Gastrocnemius medialis (tissue), 4 donors: ENCODE measurements at regions not wholly inside any gene's neighbourhood (a gene's known extent, or its start where the extent isn't known, plus 50 kb on each side); places are given as distances from the start of the nearest gene placed in this dataset.

ENCODE experiments used
- ATAC-seq, 2 donors: fragments of 150-250 bp; one replicate each; pipeline ENCODE4 v1.9.1; 2016
- DNase-seq, 2 donors: peaks; one replicate each; pipeline ENCODE4 v3.0.0-alpha.2; 2019
- H3K27ac ChIP-seq, 4 donors: fragments of 200-600 bp; sonication (generic); 1 replicate in 1 of 4; 2 replicates in 3 of 4; pipeline ENCODE4 v1.5.1; 2016 to 2018; ENCODE audit warnings: mild to moderate bottlenecking in 2 of 4, moderate library complexity in 1 of 4
- H3K27me3 ChIP-seq, 3 donors: fragments of 200-600 bp; sonication (generic) in 2 of 3; 1 replicate in 1 of 3; 2 replicates in 2 of 3; pipeline versions ENCODE4 v1.5.1 to v1.6.0; 2016 to 2019; ENCODE audit warnings: mild to moderate bottlenecking in 1 of 3, moderate library complexity in 1 of 3
- H3K36me3 ChIP-seq, 2 donors: fragments of 200-600 bp; sonication (generic) in 1 of 2; one replicate each; pipeline ENCODE4 v1.5.1; 2017 to 2018
- H3K4me1 ChIP-seq, 2 donors: fragments of 200-600 bp; sonication (generic) in 1 of 2; one replicate each; pipeline ENCODE4 v1.5.1; 2016 to 2017; ENCODE audit warnings: mild to moderate bottlenecking in 2 of 2
- H3K4me3 ChIP-seq, 4 donors: fragments of 200-600 bp; sonication (generic) in 3 of 4; 1 replicate in 1 of 4; 2 replicates in 3 of 4; pipeline ENCODE4 v1.5.1; 2016 to 2019; ENCODE audit warnings: mild to moderate bottlenecking in 2 of 4
- H3K9me3 ChIP-seq, 3 donors: fragments of 200-600 bp; sonication (generic) in 2 of 3; 1 replicate in 1 of 3; 2 replicates in 2 of 3; pipeline ENCODE4 v1.5.1; 2016 to 2019
- CTCF ChIP-seq, 5 experiments: fragments of 450-650 bp in 3 of 5; fragments of 200-600 bp in 2 of 5; sonication (generic) in 2 of 5; IDR thresholded peaks in 4 of 5; conservative IDR thresholded peaks in 1 of 5; 1 replicate in 4 of 5; 2 replicates in 1 of 5; pipeline ENCODE4 v1.5.1; 2016 to 2019; ENCODE audit warnings: antibody characterized with exemption in 5 of 5, mild to moderate bottlenecking in 3 of 5, moderate library complexity in 3 of 5
- POLR2A ChIP-seq, 2 donors: fragments of 450-650 bp; IDR thresholded peaks; one replicate each; pipeline ENCODE4 v1.6.1; 2017; ENCODE audit warnings: antibody characterized with exemption in 2 of 2, mild to moderate bottlenecking in 2 of 2, moderate library complexity in 2 of 2
- in situ Hi-C, 4 donors: fragments of 200-750 bp; cut with MboI; loops; one replicate each; pipeline versions ENCODE4 v1.15.0 to v1.8.0; 2017; ENCODE audit warnings: low sequenced_read_pairs in 4 of 4
- intact Hi-C: fragments of 100-400 bp; cut with DNase I; formaldehyde crosslinking; loops from one replicate; pipeline ENCODE4 v1.15.1; 2023; ENCODE audit warnings: low total_unique reads

DNA sequence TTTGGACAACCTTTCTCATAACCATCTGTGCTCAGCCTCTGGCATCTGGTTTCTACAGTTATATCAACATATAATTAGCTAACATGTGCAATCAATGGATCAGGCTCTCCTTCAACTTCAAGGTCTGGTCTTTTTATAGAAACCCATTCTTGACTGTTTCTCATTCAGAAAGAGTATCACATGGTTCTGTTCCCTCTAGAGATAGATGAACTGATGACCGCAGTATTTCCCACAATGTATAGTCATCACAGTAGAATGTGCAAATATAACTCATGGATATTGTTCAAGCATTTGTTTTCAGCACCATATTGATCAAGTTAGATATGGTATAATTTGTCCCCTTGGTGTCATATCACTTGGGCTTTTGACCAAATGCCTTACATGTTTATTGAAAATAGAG lies 656.2 kb downstream of the FRK start:
- Histone ChIP-seq H3K36me3 (no peaks in the 10 kb centered on the region), H3K9me3 (no peaks in the 10 kb centered on the region), H3K4me1 (no peaks in the 10 kb centered on the region), H3K4me3 (no peak overlapping the region), H3K27ac (no peak overlapping the region), H3K27me3 (no peaks in the 10 kb centered on the region)
- ATAC-seq (no peak), DNase-seq (no peak)
- TF ChIP-seq POLR2A (IDR thresholded peaks at IDR 0.05), result no peak
- no peak for TF ChIP-seq CTCF (IDR thresholded peaks at IDR 0.05 in 4 of 5, conservative IDR thresholded peaks at IDR 0.05 in 1 of 5)
- intact Hi-C loops, result no loop called here
- in situ Hi-C loops, result no loop called here

- TF ChIP-seq CTCF (IDR thresholded peaks at IDR 0.05 in 4 of 5, conservative IDR thresholded peaks at IDR 0.05 in 1 of 5), result no peak
- no peak for TF ChIP-seq POLR2A (IDR thresholded peaks at IDR 0.05)
- no peaks in the 10 kb centered on the region for H3K4me1 ChIP-seq
- no peaks in the 10 kb centered on the region for H3K27me3 ChIP-seq
- in situ Hi-C loops, result no loop called here
- no peak overlapping the region for H3K4me3 ChIP-seq
- no peak for DNase-seq
- no peak for ATAC-seq
- no peaks in the 10 kb centered on the region for H3K36me3 ChIP-seq
- intact Hi-C loops, result no loop called here
- no peak overlapping the region for H3K27ac ChIP-seq
- no peaks in the 10 kb centered on the region for H3K9me3 ChIP-seq
These were observed 662.1 kb downstream of the FRK start for GRCh38 chr6:115398607-115399006.

DNA sequence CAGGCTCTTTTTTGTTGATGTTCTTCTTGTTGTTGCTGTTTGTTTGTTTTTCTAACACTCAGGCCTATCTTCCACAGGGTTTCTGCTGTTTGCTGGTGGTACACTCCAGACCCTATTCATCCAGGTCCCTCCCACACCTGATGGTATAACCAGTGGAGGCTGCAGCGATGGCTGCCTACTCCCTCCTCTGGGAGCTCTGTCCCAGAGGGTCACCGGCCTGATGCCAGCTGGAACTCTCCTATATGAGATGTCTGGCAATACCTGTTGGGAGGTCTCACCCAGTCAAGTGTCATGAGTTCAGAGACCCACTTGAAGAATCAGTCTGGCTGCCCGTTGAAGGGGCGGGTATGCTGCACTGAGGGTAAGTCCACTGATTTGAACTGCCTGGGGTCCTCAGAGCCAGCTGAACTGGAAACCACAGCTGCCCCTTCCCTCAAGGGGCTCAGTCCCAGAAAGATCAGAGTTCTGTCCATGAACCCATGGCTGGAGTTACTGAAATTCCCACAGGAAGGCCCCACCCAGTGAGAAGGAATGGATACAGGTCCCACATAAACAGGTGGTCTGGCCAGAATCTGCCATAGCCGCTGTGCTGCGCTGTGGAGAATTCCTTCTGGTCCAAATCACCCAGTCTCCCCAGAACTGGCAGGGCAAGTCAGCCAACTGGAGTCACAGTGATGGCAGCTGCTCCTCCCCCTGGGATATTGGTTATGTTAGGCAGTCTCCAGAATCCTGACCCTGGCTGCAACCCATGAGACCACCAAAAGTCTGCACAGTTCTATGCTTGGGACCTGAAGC lies 664.4 kb downstream of the FRK start:
- Histone ChIP-seq H3K4me1 (no peaks in the 10 kb centered on the region), H3K4me3 (no peak overlapping the region), H3K36me3 (no peaks in the 10 kb centered on the region), H3K27me3 (no peaks in the 10 kb centered on the region), H3K9me3 (no peaks in the 10 kb centered on the region), H3K27ac (no peak overlapping the region)
- TF ChIP-seq POLR2A (IDR thresholded peaks at IDR 0.05) (no peak), CTCF (IDR thresholded peaks at IDR 0.05 in 4 of 5, conservative IDR thresholded peaks at IDR 0.05 in 1 of 5) (no peak)
- DNase-seq (no peak), ATAC-seq (no peak)
- intact Hi-C loops, result no loop called here
- in situ Hi-C loops, result no loop called here

- H3K27ac ChIP-seq, result no peak overlapping the region
- intact Hi-C loops, result no loop called here
- in situ Hi-C loops, result no loop called here
- no peak overlapping the region for H3K4me3 ChIP-seq
- no peaks in the 10 kb centered on the region for H3K4me1 ChIP-seq
- H3K27me3 ChIP-seq, result no peaks in the 10 kb centered on the region
- H3K9me3 ChIP-seq, result no peaks in the 10 kb centered on the region
- H3K36me3 ChIP-seq, result no peaks in the 10 kb centered on the region
- ATAC-seq, result no peak
- TF ChIP-seq CTCF (IDR thresholded peaks at IDR 0.05 in 4 of 5, conservative IDR thresholded peaks at IDR 0.05 in 1 of 5), result no peak
- TF ChIP-seq POLR2A (IDR thresholded peaks at IDR 0.05), result no peak
- no peak for DNase-seq
These were observed 666.9 kb downstream of the FRK start for GRCh38 chr6:115393821-115394220.

GRCh38 chr6:115370202-115370601 lies 690.5 kb downstream of the FRK start:
- TF ChIP-seq CTCF (IDR thresholded peaks at IDR 0.05 in 4 of 5, conservative IDR thresholded peaks at IDR 0.05 in 1 of 5) (no peak), POLR2A (IDR thresholded peaks at IDR 0.05) (no peak)
- Histone ChIP-seq H3K4me3 (no peak overlapping the region), H3K27ac (no peak overlapping the region), H3K27me3 (no peaks in the 10 kb centered on the region), H3K36me3 (no peaks in the 10 kb centered on the region), H3K9me3 (no peaks in the 10 kb centered on the region), H3K4me1 (no peaks in the 10 kb centered on the region)
- intact Hi-C loops (no loop called here), in situ Hi-C loops (no loop called here)
- ATAC-seq, result no peak
- no peak for DNase-seq
